HG02571 (cell line): ENCODE measurements at regions not wholly inside any gene's neighbourhood (a gene's known extent, or its start where the extent isn't known, plus 50 kb on each side); places are given as distances from the start of the nearest gene placed in this dataset.

Experiments used
- ATAC-seq: cut with Tn5 transposase; IDR thresholded peaks from one replicate; pipeline ENCODE4 v1.9.1; 2021; ENCODE audit warnings: mild to moderate bottlenecking, moderate library complexity; ENCODE audit not compliant: unreplicated experiment

DNA sequence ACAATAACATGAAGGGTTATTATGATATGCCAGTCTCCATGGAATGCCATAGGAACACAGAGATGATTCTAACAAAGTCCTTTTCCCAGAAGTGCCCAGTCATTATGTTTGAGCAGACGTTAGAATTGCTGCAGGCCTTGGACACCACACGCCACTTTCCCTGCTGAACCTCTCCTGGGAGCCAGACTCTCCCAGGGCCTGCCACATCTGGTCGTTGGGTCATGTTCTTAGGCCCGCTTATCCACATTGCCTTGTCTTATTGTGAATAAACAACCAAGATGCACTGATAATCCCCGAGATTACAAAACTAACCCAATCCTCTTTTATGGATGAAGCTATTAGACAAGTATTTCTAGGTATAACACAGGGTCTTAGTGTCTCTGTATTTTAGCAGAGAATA, 276.5 kb upstream of the CITED2 start:
- ATAC-seq: no peak

DNA sequence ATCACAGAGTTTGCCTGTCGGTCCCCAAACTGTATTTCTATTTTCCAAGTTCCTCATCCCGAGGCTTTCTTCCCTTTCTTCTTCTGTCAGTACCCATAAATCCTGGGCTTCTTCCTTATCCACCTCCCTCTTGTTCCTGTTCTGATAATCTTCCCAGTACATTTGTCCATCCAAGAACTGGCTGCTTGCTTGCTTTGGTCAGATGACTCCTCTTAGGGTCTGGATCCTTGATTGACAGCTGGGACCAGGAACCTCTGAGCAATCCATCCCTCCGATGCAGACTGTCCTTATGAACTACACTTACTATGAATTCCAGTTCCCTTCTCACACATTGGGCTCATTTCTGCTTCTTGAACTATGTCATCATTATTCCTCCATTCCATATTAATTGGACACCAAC, 275.3 kb upstream of the CITED2 start:
- ATAC-seq: no peak

DNA sequence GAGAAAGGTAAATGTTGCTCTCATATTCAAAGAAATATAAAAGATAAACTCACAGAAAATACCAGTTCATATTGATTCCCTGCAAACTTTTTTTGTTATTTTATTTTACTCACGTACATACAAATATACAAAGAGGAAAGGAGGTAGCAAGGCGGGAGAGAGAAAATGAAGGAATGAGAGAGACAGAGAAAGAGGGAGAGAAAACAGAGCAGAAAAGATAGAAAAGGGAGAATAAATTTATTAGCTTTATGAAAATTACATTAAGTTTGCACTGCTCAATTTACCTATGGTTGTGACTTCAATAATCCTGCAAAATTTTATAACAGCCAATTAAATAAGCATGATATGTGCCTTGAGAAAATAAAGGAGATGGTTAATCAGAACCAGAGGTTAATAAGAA, 274.7 kb upstream of the CITED2 start:
- ATAC-seq: no peak

DNA sequence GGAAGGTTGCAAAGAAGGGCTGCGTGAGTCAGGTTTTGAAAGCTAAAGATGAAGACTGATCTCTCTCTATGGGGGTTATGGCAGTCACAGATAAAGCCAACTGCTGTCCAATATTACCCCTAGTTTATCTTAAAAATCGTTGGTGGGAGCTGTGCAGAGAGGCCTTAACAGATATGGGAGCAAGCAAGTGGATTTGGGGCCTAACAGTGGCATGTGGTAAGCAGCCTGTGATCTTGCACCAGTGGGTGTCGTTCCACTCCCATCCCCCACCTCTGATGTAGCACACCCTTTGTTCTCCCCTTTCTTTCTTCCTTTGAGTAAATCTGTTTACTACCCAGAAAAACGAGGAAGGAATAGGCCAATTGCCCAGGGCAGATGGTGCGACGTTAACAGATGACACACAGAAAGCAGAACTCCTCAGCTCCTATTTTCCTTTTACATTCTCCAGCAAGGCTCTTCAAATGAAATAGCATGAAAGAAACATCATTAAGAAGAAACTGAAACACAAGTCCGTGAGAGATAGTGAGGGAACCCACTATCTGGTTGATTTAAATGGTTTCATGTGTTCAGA, 274.1 kb upstream of the CITED2 start:
- ATAC-seq: no peak

DNA sequence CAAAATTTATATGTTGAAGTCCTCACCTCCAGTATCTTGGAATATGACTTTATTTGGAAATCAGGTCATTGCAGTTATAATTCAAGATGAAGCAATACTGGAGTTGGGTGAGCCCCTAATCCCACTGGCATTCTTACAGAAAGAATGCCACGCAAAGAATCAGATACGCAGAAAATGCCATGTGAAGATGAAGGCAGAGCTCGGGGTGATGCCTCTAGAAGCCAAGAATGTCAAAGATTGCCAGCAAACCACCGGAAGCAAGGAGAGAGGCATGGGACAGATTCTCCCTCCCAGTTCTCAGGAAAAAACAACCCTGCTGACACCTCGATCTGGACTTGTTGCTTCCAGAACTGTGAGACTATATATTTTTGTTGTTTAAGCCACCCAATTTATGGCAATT, 273.4 kb upstream of the CITED2 start:
- no peak for ATAC-seq

DNA sequence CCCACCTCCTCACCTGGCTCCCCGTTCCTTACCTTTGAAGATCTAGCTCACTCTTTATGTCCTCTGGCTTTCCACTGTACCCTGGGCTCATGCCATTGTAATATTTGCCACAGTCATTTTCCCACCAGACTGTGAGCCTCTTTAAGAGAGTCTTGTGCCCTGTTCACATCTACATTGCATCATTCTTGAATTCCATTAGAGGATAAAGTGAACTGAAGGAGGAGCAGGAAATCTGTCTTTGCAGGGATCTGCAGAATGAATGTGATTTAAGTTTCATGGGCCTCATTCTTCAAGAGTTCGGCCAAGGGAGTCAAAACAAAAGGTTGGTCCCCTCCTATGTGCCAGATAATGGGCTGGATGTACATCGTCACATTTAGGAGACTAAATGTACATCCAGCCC, 272.6 kb upstream of the CITED2 start:
- ATAC-seq: no peak

DNA sequence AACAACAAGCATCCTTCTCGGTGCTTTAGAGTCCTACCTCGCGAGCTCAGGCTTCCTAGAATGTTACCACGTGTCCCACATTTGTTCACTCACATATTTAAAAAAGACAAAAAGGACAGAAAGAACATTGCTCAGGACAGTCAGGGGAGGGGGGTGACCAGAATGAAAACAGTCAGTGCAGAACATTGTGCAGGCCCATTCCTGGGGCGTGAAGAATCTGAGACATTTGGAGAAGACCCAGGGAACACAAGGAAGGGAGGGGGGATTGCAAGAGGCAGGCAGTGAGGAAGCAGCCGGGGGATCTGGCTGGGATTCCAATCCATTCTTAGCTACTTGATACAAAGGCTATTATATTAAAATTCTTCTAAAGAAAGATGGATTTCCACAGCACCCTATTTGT, 270.4 kb upstream of the CITED2 start:
- no peak for ATAC-seq

DNA sequence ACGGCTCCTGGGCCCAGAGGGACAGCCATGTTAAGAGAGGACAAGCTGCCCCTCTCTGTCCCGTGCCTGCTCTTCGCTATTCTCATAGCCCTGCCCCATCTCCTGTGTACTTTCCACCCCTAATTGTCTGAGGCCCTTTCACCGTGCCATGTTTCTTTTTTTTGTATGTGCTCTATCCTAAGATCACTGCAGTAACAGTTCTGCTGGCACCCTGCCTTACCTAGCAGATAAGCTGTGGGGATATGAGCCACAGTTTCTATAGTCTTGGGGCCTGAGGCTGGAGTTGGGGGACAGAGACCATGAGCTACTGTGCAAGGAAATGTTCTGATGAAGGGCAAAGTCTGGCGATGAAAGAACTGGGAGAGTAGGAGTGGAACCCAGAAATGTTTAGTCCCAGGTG, 269.5 kb upstream of the CITED2 start:
- no peak for ATAC-seq

DNA sequence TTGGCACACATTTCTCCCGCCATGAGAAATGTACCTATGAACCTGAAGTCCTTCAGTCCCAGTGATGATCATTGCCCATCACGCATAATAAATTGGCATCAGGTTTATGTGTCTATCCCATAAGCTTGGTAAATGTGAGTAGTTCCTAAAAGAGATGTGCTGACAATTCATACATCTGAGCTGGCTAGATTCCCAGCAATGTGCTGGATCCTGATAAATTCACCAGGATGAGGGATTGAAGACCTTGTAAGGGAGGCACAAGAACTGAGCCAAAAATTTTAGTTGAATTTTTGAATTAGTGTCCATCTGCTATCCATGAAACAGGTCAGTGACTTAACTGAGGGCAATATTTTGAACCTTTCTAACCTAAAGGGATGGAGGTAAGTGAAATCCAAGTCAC, 267.9 kb upstream of the CITED2 start:
- ATAC-seq: no peak

DNA sequence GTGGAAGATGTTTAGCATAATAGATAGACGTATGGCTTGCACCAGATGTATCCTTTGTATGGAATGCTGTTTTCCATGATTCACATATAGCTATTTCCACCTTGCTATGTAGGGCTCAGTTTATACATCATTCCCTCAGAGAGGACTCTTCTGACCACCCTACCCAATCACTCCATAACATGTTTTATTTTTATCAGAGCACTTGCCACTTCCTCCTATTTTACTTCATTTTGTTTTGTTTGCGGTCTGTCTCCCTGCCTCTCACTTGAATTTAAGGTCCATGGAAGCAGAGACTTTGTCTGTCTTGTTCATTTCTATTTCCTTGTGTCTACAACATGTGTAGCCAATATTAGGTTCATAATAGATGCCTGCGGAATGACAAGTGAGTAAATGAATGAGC, 266.9 kb upstream of the CITED2 start:
- no peak for ATAC-seq

DNA sequence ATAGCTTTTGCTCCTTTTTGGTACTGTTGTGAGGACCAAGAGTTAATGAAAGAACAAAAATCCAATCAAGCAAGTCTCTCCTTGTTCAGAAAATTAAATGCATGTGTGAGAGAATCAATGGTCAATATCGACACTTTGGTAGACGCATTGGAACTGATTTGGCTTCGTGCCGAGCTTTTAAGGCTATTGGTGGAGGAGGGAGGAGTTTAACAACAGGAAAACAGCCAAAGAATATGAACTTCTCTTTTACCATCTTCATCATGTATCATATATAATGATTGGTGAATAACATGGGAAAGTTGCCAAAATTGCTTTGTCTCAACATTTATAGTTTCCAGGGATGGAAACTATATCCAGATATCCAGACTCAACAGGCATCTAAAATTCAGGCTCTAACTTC, 266.5 kb upstream of the CITED2 start:
- ATAC-seq: no peak

DNA sequence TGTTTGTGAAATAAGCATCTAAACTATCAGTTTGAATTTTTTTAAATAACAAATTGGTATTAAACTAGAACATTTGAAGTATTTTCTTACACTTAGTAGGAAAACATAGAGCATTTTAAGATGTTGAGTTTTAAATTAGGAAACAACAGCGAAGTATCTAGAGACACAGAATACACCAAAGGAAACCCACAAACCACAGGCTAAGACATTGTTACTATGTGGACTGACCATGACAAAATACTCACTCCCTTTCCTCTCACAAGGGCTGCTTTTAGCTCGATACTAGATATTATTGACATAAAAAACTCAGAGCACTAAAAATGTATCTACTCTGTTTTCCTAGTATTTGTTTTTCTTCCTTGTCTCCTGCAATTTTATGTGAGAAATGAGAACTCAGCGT, 266.0 kb upstream of the CITED2 start:
- no peak for ATAC-seq

DNA sequence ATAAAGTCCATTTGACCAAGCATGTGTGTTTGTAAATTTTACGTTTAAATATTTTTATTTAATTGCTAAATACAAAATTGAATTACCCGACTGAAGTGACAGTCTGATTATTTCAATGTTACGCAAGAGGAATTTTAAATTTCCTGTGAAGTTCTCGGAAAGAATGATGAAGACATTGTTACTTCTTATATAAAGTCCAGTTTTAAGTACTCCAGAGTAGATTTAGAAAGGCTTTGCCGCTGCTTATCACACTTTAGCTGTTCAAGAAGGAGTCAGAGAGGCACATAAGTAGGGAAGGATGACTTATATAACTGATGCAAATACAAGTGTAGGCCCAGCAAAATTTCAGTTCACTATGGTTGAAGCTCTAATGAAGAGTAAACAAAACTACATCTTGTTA, 265.1 kb upstream of the CITED2 start:
- no peak for ATAC-seq

DNA sequence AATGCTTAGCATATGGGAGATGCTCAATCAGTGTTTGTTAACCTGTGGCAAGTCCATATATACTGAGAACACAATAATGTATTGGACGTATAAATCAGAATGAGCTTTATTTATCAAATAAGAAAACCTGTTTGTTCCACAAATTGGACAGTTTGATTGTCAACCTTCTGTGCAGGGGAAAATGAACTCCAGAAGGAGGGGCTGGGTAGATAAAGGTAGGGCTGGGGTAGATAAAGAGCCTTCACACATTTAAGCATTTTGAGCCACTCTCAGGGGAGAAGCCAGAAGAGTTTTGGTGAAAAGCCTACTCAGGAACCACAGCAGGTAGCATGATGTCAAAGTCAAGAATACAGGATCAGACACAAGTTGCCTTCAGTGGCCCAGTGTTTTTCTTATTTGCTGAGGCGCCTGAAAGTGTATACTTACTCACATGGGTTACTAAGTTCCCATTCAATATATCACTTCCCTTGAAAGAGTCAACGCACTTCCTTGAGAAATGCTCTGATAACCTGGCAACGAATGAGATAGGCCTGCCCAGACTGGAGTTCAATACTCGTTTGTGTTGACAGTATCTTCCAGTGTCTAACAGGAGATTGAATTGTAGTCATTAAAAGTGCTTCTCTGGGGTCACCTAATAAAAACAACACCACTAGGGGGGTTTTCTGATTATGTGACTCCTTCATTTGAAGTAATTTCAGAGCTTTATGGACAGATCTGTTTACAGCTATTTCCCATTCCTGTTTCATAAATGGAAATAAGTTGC, 263.9 kb upstream of the CITED2 start:
- ATAC-seq: no peak

DNA sequence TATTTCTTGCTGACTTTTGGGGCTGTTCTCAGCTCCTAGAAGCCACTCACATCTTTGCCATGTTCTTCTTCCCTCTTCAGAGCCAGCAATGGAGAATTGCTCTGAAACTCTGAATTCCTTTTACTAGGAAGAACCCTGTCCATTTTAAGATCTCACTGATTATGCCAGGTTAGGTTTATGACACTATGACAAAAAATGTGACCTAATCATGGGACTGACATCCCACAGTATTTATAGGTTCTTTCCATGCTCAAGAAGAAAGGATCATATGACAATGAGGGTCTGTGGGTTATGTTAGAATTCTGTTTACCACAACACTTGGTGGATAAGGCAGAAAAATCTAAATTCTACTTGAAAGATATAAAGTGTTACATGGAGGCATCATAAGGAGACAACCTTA, 263.3 kb upstream of the CITED2 start:
- no peak for ATAC-seq

DNA sequence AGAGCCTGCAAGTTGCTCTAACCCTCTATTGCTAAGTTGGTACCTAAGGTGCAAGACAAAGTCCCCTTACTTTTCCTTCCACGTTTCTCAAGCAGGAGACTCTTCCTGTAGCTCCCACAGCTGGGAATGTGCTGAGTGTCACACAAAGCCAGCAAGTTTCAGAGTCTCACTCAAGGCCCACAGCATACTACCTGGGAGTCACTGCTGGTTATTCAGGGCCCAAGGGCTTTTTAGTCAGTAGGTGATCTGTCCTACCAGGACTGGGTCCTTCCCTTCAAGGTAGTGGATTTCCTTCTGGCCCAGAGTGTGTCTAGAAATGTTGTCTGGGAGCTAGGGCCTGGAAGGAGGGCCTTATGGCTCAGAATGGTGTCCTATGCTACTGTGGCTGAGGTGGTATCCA, 261.9 kb upstream of the CITED2 start:
- ATAC-seq: no peak

DNA sequence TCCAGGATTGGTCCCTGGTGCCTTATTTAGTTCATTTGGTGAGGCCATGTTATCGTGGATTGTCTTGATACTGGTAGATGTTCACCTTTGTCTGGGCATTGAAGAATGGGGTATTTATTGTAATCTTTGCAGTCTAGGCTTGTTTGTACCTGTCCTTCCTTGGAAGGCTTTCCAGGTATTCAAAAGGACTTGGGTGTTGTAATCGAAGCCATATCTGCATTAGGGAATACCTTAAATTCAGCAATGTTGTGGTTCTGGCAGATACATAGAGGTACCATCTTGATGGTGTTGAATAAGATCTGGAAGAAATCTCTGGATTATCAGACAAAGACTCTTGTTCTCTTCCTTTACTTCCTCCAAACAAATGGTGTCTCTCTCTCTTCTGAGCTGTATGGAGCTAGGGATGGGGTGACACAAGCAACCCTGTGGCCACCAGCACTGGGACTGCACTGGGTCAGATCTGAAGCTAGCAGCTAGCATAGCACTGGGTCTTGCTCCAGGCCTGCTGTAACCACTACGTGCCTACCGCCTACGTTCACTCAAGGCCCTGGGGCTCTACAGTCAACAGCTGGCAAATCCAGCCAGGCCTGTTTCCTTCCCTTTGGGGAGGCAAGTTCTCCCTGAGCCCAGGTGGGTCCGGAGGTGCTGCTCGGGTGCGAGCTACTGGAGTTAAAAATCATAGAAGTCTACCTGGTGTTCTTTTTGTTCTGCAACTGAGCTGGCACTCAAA, 261.1 kb upstream of the CITED2 start:
- ATAC-seq: no peak

DNA sequence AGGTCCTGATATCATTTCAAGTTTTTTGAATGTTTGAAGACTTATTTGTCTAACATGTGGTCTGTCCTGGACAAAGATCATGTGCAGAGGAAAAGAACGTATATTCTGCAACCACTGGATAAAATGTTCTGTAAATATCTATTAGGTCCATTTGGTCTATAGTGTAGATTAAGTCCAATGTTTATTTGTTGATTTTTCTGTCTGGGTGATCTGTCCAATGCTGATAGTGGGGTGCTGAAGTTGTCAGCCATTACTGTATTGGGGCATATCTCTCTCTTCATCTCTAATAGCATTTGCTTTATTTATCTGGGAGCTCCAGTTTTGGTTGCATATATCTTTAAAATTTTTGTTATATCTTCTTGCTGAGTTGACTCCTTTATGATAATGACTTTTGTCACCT, 258.4 kb upstream of the CITED2 start:
- ATAC-seq: no peak

DNA sequence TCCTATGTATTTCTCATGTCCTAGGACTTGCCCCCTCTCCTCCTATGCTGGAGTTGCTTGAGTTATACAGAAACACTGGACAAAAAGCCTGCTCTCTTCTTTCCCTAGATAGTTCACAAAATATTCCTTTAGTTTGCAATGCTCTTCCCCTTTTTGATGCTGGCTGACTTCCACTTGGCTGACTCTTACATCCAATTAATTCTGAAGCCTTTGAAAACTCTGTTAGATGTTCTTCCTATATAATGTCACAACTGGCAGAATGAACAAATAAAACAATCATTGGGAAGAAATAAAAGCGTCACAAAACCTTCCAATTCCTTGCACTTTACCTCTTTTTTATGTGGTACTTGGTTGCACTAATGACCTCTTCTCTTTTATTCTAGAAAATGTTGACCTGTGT, 253.8 kb upstream of the CITED2 start:
- no peak for ATAC-seq

DNA sequence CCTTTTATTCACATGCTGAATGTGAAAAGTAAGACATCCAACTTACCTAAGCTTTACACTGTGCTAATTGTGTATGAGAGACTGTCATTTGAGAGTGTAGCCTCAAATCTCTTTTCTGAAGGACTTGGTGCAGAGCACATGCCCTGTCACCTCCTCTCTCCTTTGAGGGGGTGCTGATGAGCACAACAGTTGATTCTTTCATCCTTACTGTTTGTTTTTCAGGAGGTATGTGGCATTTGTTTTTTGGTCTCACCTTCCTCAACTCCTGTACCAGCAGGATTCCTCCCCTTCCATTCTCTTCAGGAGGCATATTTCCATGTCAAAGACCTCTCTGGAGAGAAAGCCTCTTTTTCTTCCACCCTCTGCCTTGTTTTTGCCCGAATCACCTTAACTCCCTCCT, 252.6 kb upstream of the CITED2 start:
- no peak for ATAC-seq

DNA sequence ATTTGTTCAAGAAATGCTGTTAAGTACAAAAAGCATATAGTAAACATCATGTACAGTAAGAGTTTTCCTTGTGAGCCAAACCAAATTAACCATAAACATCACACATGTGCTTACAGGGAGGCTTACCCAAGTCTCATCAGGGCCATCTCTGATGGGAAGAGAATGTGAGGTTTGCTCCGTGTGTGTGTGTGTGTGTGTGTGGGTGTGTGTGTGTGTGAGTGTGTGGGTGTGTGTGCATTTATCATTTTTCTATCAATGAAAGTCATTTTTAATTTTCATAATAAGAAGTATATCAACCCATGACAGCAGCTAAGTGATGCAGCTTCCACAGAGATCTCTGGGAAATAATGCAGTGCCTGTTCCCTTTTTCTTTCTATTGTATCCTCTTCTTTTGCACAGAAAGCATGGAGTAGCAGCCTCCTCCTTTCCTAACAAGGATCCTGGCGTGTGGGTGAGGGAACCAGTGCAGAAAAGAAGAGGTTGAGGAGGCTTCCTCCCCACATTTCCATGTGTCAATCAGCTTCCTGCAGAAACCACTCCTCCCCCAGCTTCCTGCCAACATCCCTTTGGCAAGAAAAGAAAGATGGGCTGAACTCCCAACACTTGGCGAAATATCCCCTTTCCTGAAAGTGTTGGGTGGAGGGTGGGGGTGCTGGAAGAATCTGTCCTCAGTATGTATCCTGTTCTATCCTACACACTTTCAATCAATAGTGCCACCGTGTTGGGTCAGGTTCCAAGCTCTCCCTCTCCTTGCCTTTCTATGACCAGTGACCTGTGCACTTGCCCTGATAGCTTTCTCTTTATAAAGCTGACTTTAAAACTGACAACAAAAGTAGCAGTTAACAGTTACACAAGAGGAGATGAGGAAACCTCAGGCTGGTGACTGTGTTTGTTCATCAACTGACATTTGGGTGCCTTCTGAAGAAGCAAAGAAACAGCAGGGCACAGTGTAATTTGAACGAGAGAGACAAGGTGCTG, 251.8 kb upstream of the CITED2 start:
- no peak for ATAC-seq
